Nephron (organoid): ENCODE measurements at regions not wholly inside any gene's neighbourhood (a gene's known extent, or its start where the extent isn't known, plus 50 kb on each side); places are given as distances from the start of the nearest gene placed in this dataset.
A peak's percentile ranks its signal among the peaks of the same experiment; 100 is the strongest.

Experiments
- H3K27ac Mint-ChIP-seq, 3 experiments: 2 replicates each; pipeline ENCODE4 v1.8.0; 2020; ENCODE audit warnings: mixed read lengths in 3 of 3, mild to moderate bottlenecking in 2 of 3, moderate library complexity in 1 of 3
- H3K27me3 Mint-ChIP-seq: 2 replicates; pipeline ENCODE4 v1.8.0; 2021; ENCODE audit warnings: low read depth, mild to moderate bottlenecking, moderate library complexity, mixed read lengths
- H3K36me3 Mint-ChIP-seq: 2 replicates; pipeline ENCODE4 v1.8.0; 2020; ENCODE audit warnings: low read depth, mixed read lengths
- H3K4me1 Mint-ChIP-seq: 2 replicates; pipeline ENCODE4 v1.8.0; 2020; ENCODE audit warnings: mixed read lengths
- H3K4me3 Mint-ChIP-seq, 3 experiments: 2 replicates each; pipeline ENCODE4 v1.8.0; 2020; ENCODE audit warnings: mild to moderate bottlenecking in 3 of 3, mixed read lengths in 3 of 3, moderate library complexity in 2 of 3
- H3K9me3 Mint-ChIP-seq: 2 replicates; pipeline ENCODE4 v1.8.0; 2020; ENCODE audit warnings: mixed read lengths
- TF ChIP-seq, protein P1 (sequence below), 3 experiments: fragments of 200-600 bp; sonication (generic); IDR thresholded peaks; one replicate each; pipeline ENCODE4 v1.5.0; 2021; ENCODE audit warnings: antibody characterized with exemption in 3 of 3; ENCODE audit not compliant: unreplicated experiment in 3 of 3

DNA sequence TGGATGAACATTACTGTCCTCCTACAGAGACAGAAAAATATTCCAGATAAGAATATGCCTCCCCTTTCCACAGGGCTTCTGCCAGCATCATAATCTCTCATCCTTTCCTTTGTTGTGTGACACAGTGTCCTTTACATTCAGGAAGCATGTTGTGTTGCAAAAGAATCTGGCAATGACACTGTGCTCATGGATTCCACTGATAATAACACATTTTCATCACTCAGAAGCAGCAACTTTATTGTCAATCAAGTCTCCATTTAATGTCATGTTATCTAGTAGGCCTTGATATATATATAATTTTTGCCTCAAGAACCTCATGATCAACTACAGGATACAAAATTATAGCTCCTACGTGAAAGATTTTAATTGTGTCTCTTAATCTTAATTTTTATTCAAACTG, 833.9 kb downstream of the FSTL5 start:
- Mint-ChIP-seq H3K4me3 (no peak overlapping the region), H3K36me3 (no peaks in the 10 kb centered on the region), H3K4me1 (no peaks in the 10 kb centered on the region), H3K9me3 (no peaks in the 10 kb centered on the region), H3K27ac (no peak overlapping the region), H3K27me3 (no peaks in the 10 kb centered on the region)
- TF ChIP-seq, protein P1, sequence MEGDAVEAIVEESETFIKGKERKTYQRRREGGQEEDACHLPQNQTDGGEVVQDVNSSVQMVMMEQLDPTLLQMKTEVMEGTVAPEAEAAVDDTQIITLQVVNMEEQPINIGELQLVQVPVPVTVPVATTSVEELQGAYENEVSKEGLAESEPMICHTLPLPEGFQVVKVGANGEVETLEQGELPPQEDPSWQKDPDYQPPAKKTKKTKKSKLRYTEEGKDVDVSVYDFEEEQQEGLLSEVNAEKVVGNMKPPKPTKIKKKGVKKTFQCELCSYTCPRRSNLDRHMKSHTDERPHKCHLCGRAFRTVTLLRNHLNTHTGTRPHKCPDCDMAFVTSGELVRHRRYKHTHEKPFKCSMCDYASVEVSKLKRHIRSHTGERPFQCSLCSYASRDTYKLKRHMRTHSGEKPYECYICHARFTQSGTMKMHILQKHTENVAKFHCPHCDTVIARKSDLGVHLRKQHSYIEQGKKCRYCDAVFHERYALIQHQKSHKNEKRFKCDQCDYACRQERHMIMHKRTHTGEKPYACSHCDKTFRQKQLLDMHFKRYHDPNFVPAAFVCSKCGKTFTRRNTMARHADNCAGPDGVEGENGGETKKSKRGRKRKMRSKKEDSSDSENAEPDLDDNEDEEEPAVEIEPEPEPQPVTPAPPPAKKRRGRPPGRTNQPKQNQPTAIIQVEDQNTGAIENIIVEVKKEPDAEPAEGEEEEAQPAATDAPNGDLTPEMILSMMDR (IDR thresholded peaks at IDR 0.05; ENCODE audit: unreplicated experiment in 3 of 3) = no peak

DNA sequence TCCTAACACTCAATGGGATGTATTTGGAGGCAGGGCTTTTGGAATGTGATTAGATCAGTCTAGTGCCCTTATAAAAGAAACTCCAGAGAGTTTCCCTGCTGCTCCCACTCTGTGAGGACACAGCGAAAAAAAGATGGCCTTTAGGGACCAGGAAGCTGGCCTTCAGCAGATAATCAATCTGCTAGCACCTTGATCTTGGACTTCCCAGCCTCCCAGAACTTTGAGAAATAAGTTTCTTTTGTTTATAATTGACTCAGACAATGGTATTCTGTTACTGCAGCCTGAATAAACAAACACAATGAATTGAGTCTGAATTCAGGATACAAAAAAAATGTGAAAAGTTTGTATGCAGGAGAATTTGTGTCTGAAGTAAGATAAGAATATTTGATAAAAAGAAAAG, 842.1 kb downstream of the FSTL5 start:
- Mint-ChIP-seq H3K4me1 (no peaks in the 10 kb centered on the region), H3K36me3 (no peaks in the 10 kb centered on the region), H3K27me3 (no peaks in the 10 kb centered on the region), H3K9me3 (peaks cover 7% of the 10 kb centered on the region), H3K4me3 (no peak overlapping the region), H3K27ac (no peak overlapping the region)
- TF ChIP-seq, protein P1 (IDR thresholded peaks at IDR 0.05; ENCODE audit: unreplicated experiment in 3 of 3) = no peak

DNA sequence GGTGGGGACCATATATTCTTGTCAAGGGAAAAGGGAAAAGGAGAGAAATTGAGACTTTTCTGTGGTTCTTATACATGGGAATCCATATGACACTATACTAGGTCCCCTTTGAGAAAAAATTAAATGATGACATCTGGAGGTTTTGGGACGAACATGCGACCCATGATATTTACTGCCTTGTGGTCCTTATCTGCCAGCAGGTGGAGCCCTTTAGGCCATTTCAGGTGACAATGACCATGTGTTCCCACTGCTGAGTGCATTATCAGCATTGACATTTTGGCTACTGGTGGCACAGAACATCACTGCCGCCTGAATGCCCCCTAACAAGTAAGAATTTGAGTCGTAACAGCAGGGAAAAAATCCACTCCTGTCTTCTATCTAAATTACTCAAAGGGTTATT, 843.4 kb downstream of the FSTL5 start:
- Mint-ChIP-seq H3K9me3 (peaks cover 7% of the 10 kb centered on the region), H3K27me3 (no peaks in the 10 kb centered on the region), H3K27ac (no peak overlapping the region), H3K36me3 (no peaks in the 10 kb centered on the region), H3K4me1 (no peaks in the 10 kb centered on the region), H3K4me3 (no peak overlapping the region)
- TF ChIP-seq, protein P1 (IDR thresholded peaks at IDR 0.05; ENCODE audit: unreplicated experiment in 3 of 3) = peak in 2 of 3 experiments; percentile 16 to 48

DNA sequence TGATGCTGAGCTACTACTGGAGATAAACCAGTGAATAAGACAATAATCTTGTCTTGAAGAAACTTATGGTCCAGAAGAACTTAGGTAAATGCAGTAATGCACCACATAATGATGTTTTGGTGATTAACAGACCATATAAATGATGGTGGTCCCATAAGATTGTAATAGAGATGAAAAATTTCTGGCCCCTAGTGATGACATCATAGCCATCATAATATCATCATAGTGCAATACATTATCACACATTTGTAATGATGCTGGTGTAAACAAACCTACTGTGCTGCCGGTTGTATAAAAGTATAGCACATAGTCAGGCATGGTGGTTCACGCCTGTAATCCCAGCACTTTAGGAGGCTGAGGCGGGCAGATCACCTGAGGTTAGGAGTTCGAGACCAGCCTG, 846.8 kb downstream of the FSTL5 start:
- Mint-ChIP-seq H3K36me3 (no peaks in the 10 kb centered on the region), H3K9me3 (peaks cover 7% of the 10 kb centered on the region), H3K27ac (no peak overlapping the region), H3K4me3 (no peak overlapping the region), H3K4me1 (no peaks in the 10 kb centered on the region), H3K27me3 (no peaks in the 10 kb centered on the region)
- TF ChIP-seq, protein P1 (IDR thresholded peaks at IDR 0.05; ENCODE audit: unreplicated experiment in 3 of 3) = no peak

DNA sequence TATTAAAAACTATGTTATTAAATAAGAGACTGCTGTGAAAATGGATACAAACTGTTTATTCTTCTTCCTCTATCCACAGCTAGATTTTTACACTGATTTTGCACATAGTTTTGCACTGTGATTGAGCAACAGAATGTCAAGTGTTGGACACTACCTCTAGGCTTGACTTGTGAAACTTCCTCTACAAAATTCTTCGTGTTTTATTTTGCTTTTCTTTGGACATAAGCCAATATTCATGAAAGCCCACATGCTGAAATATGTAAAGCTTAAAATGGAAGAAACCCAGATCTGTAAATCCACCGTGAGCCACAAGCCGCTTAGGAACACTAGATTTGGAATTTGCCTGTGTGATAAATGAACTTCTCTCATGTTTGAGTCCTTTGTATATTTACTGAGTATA, 849.4 kb downstream of the FSTL5 start:
- no peaks in the 10 kb centered on the region for H3K27me3 Mint-ChIP-seq
- no peak overlapping the region for H3K4me3 Mint-ChIP-seq
- no peak overlapping the region for H3K27ac Mint-ChIP-seq
- TF ChIP-seq, protein P1 (IDR thresholded peaks at IDR 0.05; ENCODE audit: unreplicated experiment in 3 of 3) = no peak
- H3K36me3 Mint-ChIP-seq = no peaks in the 10 kb centered on the region
- H3K4me1 Mint-ChIP-seq = no peaks in the 10 kb centered on the region
- peaks cover 4% of the 10 kb centered on the region for H3K9me3 Mint-ChIP-seq

DNA sequence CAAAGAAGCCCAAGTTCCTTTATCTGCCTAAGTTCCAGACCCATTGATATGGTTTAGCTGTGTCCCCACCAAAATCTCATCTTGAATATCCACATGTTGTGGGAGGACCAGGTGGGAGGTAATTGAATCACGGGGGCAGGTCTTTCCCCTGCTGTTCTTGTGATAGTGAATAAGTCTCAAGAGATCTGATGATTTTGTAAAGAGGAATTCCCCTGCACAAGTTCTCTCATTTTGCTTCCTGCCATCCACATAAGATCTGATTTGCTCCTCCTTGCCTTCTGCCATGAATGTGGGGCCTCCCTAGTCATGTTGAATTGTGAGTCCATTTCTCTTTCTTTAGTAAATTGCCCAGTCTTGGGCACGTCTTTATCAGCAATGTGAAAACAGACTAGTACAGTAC, 860.2 kb downstream of the FSTL5 start:
- Mint-ChIP-seq H3K36me3 (no peaks in the 10 kb centered on the region), H3K27ac (no peak overlapping the region), H3K4me3 (no peak overlapping the region), H3K27me3 (no peaks in the 10 kb centered on the region), H3K4me1 (no peaks in the 10 kb centered on the region), H3K9me3 (peaks cover 16% of the 10 kb centered on the region)
- TF ChIP-seq, protein P1 (IDR thresholded peaks at IDR 0.05; ENCODE audit: unreplicated experiment in 3 of 3) = no peak
